Erythroblast (primary cell): ENCODE measurements at regions not wholly inside any gene's neighbourhood (a gene's known extent, or its start where the extent isn't known, plus 50 kb on each side); places are given as distances from the start of the nearest gene placed in this dataset.

ENCODE experiments used
- GATA1 ChIP-seq: IDR thresholded peaks from 2 replicates; pipeline ENCODE4 v1.6.1; 2011; ENCODE audit warnings: low read depth, mild to moderate bottlenecking, control low read depth, low read length, moderate library complexity
- POLR2A ChIP-seq: IDR thresholded peaks from 2 replicates; pipeline ENCODE4 v1.6.1; 2011; ENCODE audit warnings: mild to moderate bottlenecking, low read length

DNA sequence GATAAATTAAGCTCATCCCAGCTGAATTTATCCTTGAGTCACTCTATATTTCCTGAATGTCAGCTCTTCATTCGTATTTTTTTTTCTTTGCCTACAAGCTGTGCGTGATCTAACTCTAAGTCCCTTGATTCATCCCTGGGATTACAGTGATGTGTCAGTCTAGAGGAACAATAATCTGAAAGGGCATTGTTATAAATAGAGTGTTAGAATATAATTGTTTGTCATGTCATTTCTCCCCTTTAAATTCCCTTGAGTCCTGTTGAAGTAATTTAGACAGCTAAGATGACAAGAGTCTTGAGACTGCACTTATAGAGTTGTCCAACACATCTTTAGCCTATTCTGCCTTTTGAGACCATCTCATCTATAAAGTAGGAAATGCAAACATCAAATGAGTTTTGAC is 621.8 kb downstream of the ZIC1 start:
- TF ChIP-seq POLR2A: no peak
- no peak for TF ChIP-seq GATA1
